ENCODE measurements at regions not wholly inside any gene's neighbourhood (a gene's known extent, or its start where the extent isn't known, plus 50 kb on each side); places are given as distances from the start of the nearest gene placed in this dataset.

DNA sequence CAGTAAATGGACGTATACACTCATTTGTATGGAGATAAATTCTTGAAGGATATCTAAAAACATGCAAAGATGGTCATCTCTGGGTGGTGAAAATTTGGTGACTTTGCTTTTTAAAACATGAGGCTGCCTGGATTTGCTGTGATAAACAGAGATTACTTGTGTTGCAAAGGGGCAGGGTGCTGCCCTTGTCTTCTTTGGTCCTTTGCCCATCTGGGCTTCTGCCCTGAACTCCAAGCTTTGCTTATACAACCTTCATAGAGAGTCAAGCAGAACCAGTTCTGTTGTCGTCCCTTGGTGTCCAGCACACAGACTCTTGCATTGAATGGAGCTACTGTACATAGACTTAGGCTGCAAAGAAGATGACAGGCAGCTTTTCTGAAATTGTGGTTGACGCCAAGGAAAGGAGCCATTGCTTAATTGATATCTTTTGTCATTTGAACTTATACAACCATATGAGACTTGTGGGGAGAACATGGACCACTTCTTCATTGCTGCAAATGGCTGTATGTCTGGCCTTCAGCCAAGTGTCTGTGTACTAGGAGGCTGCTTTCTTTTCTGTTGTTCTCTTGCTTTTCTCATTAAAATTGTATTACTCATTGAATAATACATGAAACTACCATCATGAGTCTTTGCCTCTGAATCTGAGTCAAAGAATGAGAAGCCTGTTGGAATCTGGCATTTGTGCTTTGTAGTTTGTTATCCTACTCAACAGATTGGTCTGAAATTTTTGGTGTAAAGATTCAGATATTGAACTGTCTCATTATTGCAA lies 152.5 kb downstream of the DMRT2 start:
- FAIRE-seq = no peak

DNA sequence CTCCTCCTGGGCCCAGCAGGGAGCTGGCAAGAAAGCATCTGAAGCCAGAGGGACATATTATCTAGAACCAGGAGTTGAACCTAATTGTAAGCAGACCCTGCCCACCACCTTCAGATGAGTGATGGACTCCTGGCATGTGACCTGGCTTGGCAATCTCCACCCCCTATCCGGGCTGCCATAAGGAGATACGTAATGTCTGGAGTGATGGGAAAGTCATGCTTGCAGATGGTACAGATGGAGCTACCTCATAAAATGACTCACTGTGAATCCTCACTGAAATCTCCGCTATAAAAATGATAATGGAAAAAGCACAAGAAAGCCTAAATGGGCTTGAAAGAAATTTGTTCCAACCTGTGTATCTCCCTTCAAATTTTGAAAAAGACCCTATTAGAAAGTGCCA lies 157.5 kb downstream of the DMRT2 start:
- no peak for FAIRE-seq

DNA sequence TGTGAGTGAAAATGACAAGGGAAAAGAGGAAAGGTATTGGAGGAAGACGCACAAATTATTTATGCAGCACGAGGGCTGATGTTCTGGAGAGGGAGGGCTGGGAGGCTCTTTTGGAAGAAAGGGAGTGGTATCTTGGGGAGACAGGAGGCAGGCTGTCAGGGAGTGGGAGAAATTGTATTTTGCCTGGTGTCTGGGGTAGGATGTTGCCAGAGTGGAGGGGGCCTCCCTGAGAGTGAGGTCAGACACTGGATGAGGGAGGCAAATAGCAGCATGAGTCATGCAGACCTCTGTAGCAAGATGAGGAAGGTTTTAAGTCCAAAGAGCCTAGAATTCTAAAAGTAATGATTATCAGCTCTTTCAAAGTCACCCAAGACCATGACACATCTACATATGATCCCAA lies 158.0 kb downstream of the DMRT2 start:
- FAIRE-seq = no peak

DNA sequence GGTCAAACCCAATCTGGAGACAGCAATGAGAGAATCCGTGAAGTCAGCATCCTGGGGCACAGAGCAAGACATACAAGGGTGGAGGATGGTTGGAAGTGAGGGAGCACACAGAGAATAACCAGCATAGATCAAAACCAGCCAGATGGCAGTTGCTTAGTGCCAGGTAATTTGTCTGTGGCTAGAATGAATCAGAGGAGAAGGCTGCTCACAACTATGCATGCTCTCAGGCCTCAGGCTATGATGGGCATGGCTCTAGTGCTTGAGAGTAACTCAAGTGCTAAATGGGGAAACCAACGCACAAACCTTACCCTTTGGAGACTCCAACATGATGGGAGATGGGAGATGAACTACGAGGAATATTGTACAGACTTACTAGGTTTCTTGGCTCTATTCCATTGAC lies 160.8 kb downstream of the DMRT2 start:
- FAIRE-seq = no peak

DNA sequence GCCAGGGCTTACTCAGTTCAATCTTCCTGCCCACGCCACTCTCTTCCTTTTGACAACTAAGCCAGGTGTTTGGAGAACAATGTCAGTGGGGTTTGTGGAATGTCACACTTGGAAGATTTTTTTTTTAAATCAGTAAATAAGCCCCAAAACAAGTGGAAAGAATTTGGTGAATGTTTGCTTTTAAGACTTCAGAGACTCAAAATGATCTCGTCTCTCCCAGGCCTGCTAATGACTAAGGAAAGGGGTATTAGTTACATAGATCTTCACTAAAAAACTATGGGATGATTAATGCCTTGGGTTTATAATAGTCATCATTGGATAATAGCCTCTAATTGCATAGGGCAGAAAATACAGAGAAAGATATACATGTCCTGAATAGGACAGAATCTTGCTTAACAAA lies 166.4 kb downstream of the DMRT2 start:
- no peak for FAIRE-seq

DNA sequence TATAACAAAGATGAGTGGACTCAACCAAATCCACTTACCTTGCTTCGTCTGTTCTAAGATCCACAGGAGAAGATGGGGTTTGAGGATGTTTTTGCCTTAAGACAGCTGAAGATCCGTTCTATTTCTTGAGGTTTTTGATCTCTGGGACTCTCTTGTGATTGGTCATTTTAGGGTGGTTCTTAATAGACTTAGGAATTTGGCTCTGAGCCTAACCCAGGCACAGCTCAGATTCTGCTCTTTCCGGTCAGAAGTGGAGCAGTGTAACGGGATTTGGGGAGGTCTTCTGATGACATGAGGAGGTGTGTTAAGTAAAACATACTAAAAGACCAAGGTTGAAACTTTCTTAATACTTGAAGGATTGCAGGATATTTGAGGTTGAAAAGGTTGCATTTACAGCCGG lies 166.9 kb downstream of the DMRT2 start:
- FAIRE-seq = no peak

DNA sequence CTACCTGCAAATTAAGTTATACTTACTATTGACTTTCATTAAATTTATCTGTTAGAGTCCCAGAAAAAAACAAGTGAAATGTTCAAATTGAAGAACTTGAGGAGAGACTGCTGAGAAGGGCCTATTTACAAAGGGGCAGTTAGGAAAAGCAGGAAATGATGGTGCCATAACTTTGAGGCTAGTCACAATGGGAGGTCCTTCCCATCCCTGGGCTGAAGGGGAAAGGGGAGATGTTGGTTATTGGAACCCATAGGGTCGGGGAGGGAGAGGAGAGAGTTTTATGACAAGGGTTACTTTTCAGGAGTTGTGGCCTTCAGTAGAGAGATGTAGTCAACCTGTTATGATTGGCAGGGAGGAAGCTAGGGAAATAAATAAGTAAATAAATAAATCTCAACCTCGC lies 169.1 kb downstream of the DMRT2 start:
- FAIRE-seq = no peak

DNA sequence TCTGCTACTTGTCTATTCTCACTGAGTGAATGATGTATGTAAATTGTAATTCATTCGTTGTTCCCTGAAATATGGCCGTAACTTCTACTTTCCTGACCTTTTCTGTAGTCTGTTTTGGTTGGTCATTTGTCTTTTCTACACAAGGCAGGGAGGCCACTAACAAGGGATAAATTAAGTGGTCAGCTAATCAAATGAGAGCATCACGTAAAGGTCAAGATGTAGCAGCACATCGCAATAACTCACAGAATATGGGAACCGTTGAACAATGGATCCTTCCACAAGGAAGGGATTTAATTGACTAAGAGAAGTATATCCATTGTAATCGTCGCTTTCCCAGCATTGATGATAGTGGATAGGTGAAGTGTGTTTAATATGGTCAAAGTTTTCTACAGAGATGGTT lies 171.1 kb downstream of the DMRT2 start:
- FAIRE-seq = no peak

DNA sequence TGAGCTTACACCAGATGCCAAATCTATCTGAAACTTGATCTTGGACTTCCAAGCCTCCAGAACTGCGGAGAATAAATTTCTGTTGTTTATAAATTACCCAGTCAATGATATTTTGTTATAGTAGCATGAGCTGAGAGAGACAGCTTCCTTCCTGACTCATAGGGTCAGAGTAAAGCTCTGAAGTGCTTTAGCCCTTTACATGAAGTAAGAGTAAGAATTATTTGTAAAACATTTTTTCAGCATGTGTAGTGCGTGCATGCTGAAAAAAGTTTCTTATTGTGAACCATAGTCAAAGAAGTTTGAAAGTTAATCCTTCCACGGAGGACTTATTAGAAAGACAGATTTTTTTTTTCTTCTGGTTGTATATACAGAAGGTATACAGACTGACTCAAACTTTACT lies 172.4 kb downstream of the DMRT2 start:
- FAIRE-seq = no peak

DNA sequence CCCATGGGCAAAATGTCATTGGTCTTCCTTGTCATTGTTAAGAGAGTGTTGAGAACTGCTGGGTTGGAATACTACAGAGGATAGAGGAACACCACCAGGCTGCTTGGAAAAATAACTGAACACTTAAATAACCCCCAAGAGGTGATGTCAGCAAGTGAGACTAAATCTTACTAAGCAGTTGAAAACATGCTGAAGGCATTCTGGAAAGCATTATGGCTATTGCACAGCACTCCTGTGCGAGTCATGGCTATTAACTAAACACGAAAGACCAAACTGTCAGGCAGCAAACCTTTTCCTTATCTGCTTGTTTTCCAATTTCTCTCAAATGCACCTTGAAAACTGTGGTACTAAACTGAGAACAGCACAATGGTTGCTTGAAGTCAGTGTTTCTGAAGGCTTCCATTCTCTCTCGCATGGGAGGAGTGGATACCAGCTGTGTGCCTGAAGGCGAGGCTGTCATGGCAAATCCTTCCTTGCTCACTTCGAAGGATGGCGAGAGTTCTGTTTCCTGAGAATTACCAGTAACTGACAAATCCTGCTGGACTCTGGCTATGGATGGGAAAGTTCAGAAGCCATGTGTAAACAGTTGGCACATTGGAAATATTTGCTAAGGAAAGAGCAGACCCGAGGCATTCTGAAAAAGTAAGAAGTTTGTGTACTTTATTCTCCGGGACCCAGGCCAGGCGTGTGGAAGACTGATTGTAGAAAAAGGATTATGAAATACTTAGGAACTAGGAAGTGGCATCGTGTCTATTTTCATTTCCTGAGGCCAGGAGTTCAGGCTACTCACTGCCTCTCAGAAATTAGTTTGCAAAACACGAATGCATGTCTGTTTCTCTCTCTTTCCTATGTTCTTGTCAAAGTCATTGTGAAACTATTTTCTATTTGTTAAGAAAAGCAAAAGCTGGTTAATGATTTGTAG lies 182.1 kb downstream of the DMRT2 start:
- peak; percentile 69 for FAIRE-seq

DNA sequence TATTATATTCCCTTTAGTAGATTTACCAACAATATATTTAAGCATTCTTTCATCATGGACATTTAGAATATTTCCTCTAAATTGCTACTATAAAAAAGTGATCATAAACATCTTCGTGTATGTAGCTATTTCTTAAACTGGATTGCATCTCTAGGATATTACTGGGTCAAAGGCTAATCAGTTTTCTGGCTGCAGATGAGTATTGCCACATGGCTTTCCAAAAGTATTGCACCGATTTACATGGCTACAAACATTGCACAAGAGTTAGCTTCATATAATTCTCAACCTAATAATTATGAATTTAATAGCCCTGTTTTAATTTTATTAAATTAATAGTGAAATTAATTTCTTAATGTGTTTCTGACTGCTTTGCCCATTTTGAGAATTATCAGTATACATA lies 183.4 kb downstream of the DMRT2 start:
- FAIRE-seq = no peak

DNA sequence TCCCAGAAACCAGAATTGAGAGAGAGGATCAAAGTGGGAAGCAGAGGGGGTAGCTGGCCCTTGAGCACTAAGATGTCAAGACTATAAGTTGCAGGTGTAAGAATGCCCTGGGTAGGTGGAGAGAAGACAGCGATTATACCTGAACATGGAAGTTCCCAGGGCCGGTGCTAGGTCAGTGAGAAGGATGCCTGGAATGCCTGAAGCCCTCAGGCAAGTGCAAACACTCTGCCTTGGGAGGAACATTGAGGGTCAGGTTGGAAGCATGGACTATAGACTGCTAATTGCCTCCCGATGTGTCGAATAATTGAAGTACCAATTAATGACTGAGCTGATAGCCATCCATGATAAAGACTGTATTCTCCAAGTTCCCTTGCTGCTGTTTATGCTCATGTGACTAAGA lies 185.5 kb downstream of the DMRT2 start:
- no peak for FAIRE-seq

DNA sequence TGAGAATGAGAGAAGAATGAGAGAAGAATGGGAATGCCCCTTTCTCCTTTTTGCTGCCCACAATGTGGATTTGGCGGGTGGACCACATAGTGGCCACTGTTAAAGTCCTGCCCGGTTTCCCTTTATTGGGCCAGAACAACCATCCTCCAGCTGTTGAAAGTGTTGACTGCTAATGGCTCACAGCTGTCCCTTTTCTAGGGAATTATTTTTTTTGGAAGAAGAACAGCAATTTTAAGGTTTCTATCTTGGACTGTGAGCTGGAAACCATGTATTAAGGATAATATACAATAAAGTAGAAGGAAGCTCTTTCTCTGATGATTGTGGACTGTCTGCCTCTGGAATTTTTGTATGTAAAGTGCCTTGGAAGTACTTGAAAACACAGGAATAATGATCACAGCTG lies 185.9 kb downstream of the DMRT2 start:
- FAIRE-seq = no peak

DNA sequence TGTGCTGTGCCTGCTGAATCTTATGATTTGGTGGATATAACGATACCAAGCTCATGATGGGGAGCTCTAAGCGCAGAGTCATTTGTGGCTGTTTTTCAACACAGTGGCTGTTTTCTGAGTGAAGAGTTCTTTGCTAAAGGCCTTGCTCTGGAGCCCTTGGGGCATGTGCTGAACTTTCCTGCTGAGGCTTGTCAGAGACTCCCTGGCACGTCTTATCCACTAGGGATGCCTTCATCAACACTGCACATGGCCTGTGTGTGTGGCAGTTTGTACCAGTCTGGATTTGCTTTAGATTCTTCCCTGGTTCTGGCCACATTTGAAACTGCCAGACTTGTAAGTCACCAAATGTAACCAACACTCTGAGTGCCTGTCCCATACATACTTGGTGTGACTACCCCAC lies 188.2 kb downstream of the DMRT2 start:
- FAIRE-seq = no peak

DNA sequence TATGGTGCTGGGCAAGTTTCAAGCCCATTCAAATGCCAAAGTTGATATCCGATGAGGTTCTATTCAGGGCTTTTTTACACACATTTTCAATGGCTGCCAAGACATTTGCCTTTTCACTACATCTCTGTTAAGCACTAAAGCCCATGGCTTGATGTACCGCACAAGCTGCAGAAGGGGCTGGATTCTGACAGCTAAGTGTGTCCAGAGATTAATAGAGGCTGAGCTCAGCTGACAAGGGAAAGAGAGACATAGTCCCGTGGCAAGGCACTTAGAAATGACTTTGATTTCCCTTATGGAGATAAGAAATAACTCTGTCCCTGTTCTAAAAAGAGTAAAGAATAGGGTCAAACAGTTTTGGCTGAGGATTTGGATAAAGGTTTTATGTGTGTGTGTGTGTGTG lies 198.6 kb downstream of the DMRT2 start:
- no peak for FAIRE-seq

DNA sequence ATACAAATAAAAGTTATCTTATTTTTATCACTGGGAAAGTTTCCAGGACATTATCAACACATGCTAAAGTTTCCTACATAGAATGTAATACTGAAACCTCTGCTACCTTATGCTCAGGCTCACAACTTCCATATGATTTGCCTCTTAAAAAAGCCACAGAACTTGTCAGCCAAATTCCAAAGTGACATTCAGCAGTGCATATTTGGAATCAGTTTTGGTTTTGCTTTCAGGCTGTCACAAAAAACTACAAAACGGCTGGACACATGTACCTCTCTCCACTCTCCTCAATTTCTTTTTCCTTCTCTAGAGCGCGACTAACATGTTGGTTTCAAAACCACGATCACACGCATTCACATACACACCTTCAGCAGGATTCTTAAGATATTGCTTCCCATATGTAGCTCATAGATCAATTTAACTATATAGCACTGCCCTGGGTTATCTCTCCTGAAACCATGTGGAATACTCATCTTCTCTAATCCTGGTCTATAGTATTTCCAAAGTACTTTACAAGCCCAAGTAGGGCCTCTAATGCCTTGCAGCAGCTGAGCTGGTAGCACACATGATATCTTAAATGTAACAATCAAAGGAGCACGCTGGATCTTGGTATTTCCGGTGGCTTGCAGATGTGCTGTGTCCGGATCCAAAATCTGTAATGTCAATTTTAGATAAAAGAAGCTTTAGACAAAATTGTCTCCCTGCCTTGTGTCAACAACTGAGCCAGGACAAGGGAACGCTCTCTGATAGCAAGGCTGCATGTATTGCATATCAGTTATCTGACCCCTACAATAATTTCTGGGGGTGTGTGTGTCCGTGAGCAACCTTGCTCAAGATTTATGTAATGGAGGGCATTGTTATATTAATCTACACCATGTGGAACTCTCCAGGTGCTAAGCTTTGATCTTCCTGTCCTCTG lies 203.2 kb downstream of the DMRT2 start:
- no peak for FAIRE-seq

DNA sequence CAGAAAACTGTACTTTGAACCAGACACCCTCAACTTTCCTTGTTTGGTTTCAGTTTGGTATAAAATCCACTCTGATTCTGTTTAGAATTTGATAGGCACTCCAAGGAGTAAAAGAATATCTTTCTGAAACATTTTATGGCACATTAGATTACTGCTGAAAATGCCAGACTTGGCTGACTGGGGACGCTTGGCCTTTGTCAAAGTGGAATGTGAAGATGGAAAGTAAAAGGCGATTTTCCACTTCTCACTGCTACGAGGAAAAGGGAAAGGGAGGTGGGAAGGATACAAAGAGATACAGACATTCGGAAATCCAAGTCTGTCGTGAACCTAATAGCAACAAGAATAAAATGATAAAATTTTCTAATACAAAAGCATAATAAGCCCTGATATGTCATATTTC lies 203.9 kb downstream of the DMRT2 start:
- FAIRE-seq = no peak

DNA sequence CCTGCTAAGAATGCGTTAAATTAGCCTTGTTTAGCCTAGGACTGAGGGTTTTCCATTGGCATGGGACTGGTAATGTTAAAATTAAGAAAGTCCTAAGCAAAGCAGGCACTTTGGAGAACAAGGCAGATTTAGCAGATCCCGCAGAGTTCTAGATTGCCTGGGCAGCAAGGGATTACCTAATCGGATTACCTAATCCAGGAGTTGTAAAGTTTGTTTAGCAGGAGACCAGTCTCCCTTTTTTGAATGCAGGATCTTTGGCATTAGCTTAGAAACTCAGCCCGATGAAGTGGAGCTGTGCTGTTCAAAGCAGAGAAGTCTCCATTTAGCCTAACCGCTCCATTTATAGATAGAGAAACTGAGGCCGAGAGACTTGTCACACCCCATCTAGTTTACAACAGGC lies 206.0 kb downstream of the DMRT2 start:
- no peak for FAIRE-seq

DNA sequence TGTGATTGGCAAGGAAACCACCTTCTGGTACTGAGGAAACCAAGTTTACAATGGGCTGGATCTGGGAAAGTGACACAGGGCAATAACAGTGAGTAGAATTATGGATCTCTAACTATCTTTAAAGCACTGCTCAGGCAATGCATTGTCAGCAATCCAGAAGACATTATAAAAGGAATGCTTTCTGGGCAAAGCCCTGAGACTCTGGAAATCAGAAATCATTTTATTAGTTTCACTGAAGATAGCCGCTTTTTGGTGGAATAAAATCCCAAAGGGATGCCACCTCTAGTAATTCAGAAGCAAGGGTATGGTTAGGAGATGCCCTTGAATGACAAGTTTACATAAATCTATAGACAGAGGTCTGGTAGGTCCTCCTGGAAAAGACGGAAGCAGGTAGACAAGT lies 211.1 kb downstream of the DMRT2 start:
- FAIRE-seq = no peak

DNA sequence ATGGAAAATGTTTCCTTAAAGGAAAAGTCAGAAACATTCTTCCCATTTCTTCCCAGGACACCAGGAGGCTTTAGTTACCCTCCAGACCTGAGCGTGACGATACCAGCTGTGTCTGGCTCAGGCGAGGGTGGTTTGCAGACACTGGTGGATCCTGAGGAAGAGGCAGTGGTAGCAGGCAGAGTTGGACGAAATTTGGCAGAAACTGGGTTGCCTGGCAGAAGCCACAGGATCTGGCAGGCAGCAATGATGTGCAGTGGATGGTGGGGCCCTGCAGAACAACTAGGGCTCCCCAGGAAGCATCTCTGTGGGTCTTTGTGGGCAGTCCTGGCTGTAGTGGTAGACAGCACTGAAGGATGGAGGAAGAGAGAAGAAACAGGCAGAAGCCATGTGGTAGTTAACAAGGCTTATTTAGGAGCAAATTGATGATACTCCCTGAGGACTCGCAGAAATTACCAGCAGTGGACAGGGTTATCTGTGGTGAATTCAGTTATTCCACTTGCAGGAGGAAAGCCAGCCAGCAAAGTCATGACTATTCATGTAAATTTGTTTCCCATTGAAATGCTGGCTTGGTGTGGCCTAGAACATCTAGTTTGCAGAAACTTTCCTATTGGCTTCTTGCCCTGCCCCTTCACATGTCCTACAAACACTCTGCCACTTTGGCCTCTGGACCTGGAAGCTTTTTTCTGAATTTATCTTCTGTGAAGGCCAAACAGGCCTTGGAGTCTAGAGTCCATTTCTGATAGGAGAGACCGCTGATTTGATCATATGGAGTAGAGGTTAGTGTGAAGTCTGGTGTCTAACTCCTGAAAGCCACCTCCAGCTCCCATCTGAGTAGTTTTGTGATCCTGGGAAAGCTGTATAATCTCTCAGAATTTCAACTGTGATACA lies 212.0 kb downstream of the DMRT2 start:
- no peak for FAIRE-seq

DNA sequence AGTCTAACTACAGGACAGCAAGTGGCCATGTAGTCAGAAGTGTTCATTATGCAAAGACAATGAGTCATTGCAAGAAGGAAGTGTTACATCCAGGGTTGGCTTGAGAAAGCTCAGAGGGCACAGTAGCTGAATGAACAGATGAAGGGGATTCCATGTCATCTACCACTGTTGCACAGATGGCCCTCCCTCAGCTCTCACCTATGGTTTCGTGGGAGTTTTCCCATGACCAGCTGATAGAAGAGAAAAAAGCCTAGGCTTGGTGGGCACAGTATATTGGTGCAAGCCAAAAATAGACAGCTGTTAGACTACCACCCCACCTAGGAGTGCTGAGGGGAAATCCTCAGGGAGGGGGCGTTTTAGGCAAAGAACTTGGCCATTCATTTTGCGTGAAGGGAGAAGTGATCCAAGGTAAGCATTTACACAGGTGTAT lies 217.0 kb downstream of the DMRT2 start:
- no peak for FAIRE-seq

DNA sequence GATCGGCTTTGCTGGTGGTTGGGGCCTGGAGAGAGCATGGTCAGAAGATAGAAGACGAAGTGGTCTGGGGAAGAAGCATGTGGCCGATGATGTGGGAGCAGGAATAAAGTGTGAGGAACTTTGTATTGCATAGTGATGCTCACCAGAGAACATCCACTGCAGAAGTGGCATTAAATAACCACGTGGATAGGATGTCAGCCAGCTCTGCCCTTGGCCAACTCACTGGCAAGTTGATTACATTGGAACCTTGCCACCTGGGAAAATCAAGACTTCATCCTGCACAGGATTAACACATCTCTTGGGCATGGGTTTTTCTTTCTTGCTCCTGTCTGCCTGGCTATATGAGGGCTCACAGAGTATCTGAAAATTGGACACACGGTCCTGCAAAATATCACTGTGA lies 217.4 kb downstream of the DMRT2 start:
- FAIRE-seq = no peak

Measured in islet of Langerhans (tissue), 1 donor.